SK-N-SH (cell line): ENCODE measurements at regions not wholly inside any gene's neighbourhood (a gene's known extent, or its start where the extent isn't known, plus 50 kb on each side); places are given as distances from the start of the nearest gene placed in this dataset.

Experiments
- CTCF ChIA-PET: fragments of 300-600, 350-600 bp; formaldehyde crosslinking; extraction: SDS; loops from one replicate; lab custom pipeline; 2021; lab: Yijun Ruan, JAX
- POLR2A ChIA-PET: fragments of 350-600 bp; sonication (Branson Sonifier 250); formaldehyde crosslinking; extraction: SDS; loops from one replicate; lab custom pipeline; 2020; ENCODE audit warnings: antibody characterized with exemption, inconsistent platforms; lab: Yijun Ruan, JAX
- DNase-seq: peaks from one replicate; pipeline ENCODE4 v3.0.0; 2012
- H2AFZ ChIP-seq: fragments of 200-600 bp; sonication (generic); 2 replicates; pipeline ENCODE4 v1.8.1; 2016; ENCODE audit warnings: antibody characterized with exemption, mild to moderate bottlenecking, low read depth
- H3F3A ChIP-seq: fragments of 200-600 bp; sonication (generic); replicated peaks from 2 replicates; pipeline ENCODE3; 2016; ENCODE audit warnings: antibody characterized with exemption, mild to moderate bottlenecking; ENCODE audit not compliant: insufficient read depth
- H3K27ac ChIP-seq, 2 experiments: fragments of 200-500 bp in 1 of 2; fragments of 200-600 bp in 1 of 2; sonication (Bioruptor generic) in 1 of 2; sonication (generic), shearing (Covaris generic) in 1 of 2; 2 replicates each; pipeline versions ENCODE4 v1.5.1 to v1.6.1; 2014 to 2016; ENCODE audit warnings: low read depth in 2 of 2, inconsistent platforms in 1 of 2, low read length in 1 of 2, mild to moderate bottlenecking in 1 of 2, mixed read lengths in 1 of 2
- H3K27me3 ChIP-seq: fragments of 200-600 bp; sonication (generic), shearing (Covaris generic); 2 replicates; pipeline ENCODE4 v1.6.1; 2016; ENCODE audit warnings: mixed run types; ENCODE audit not compliant: insufficient read depth
- H3K36me3 ChIP-seq, 2 experiments: fragments of 200-500 bp in 1 of 2; fragments of 200-600 bp in 1 of 2; sonication (Bioruptor generic) in 1 of 2; sonication (generic) in 1 of 2; replicated peaks in 1 of 2; 2 replicates each; pipeline versions ENCODE3 to v1.5.1; 2014 to 2016; ENCODE audit warnings: low read length in 1 of 2, mild to moderate bottlenecking in 1 of 2; ENCODE audit not compliant: insufficient read depth in 2 of 2, control insufficient read depth in 1 of 2
- H3K4me1 ChIP-seq, 2 experiments: fragments of 200-500 bp in 1 of 2; fragments of 200-600 bp in 1 of 2; sonication (Bioruptor generic) in 1 of 2; sonication (generic), shearing (Covaris generic) in 1 of 2; 2 replicates each; pipeline versions ENCODE4 v1.5.1 to v1.6.1; 2014 to 2016; ENCODE audit warnings: low read depth in 1 of 2, low read length in 1 of 2, mixed run types in 1 of 2; ENCODE audit not compliant: insufficient read depth in 2 of 2, control insufficient read depth in 1 of 2
- H3K4me2 ChIP-seq: fragments of 200-600 bp; sonication (generic), shearing (Covaris generic); 2 replicates; pipeline ENCODE4 v1.6.1; 2017; ENCODE audit warnings: mixed run types
- H3K4me3 ChIP-seq, 2 experiments: fragments of 200-500 bp in 1 of 2; fragments of 200-600 bp in 1 of 2; sonication (Bioruptor generic) in 1 of 2; sonication (generic), shearing (Covaris generic) in 1 of 2; 2 replicates each; pipeline versions ENCODE4 v1.5.1 to v1.8.1; 2014 to 2016; ENCODE audit warnings: low read depth in 2 of 2, inconsistent platforms in 1 of 2, low read length in 1 of 2, mild to moderate bottlenecking in 1 of 2, mixed read lengths in 1 of 2, moderate library complexity in 1 of 2
- H3K79me2 ChIP-seq: fragments of 200-600 bp; sonication (generic); 2 replicates; pipeline ENCODE4 v1.8.1; 2017; ENCODE audit warnings: mild to moderate bottlenecking; ENCODE audit not compliant: insufficient read depth
- H3K9ac ChIP-seq: fragments of 200-600 bp; sonication (generic); 2 replicates; pipeline ENCODE4 v1.6.1; 2017; ENCODE audit warnings: mixed run types
- H3K9me2 ChIP-seq: fragments of 200-600 bp; sonication (generic); 2 replicates; pipeline ENCODE4 v1.6.1; 2017; ENCODE audit warnings: mixed run types
- H3K9me3 ChIP-seq: fragments of 200-600 bp; sonication (generic); 2 replicates; pipeline ENCODE4 v1.6.1; 2017; ENCODE audit warnings: mixed run types, mild to moderate bottlenecking, moderate library complexity
- H4K20me1 ChIP-seq: fragments of 200-600 bp; sonication (generic); 2 replicates; pipeline ENCODE4 v1.6.1; 2017; ENCODE audit warnings: mild to moderate bottlenecking, mixed run types; ENCODE audit not compliant: insufficient read depth
- ELF1 ChIP-seq: IDR thresholded peaks from 2 replicates; pipeline ENCODE4 v1.4.0; 2012
- EP300 ChIP-seq, 2 experiments: IDR thresholded peaks; 2 replicates each; pipeline versions ENCODE4 v1.4.0 to v1.6.1; 2012; ENCODE audit warnings: borderline replicate concordance in 1 of 2, low read depth in 1 of 2, low read length in 1 of 2
- EZH2phosphoT487 ChIP-seq: fragments of 200-600 bp; sonication (generic); IDR thresholded peaks from 2 replicates; pipeline ENCODE4 v1.6.1; 2017; ENCODE audit warnings: low read depth, mixed run types, mild to moderate bottlenecking, antibody characterized with exemption, moderate library complexity, borderline replicate concordance
- FOSL2 ChIP-seq: IDR thresholded peaks from 2 replicates; pipeline ENCODE4 v1.4.0; 2012; ENCODE audit warnings: low read depth, mild to moderate bottlenecking, moderate library complexity, borderline replicate concordance
- FOXJ3 ChIP-seq: sonication (generic); formaldehyde crosslinking; IDR thresholded peaks from 2 replicates; pipeline ENCODE4 v1.5.1; 2020; ENCODE audit warnings: mild to moderate bottlenecking, missing genetic modification reagents
- GATA2 ChIP-seq: sonication (generic); formaldehyde crosslinking; IDR thresholded peaks from 2 replicates; pipeline ENCODE4 v1.5.0; 2020; ENCODE audit warnings: mild to moderate bottlenecking, missing genetic modification reagents
- JUND ChIP-seq: IDR thresholded peaks from 2 replicates; pipeline ENCODE4 v1.4.0; 2012
- MXI1 ChIP-seq: IDR thresholded peaks from 2 replicates; pipeline ENCODE4 v1.6.1; 2012; ENCODE audit warnings: mild to moderate bottlenecking, low read depth, low read length, improper control_type of control experiment
- NRF1 ChIP-seq: IDR thresholded peaks from 2 replicates; pipeline ENCODE4 v1.6.1; 2012; ENCODE audit warnings: low read depth, mild to moderate bottlenecking, low read length
- RAD21 ChIP-seq: IDR thresholded peaks from 2 replicates; pipeline ENCODE4 v1.6.1; 2012; ENCODE audit warnings: mild to moderate bottlenecking, low read length
- SIN3A ChIP-seq: IDR thresholded peaks from 2 replicates; pipeline ENCODE4 v1.6.1; 2012; ENCODE audit warnings: low read depth, mild to moderate bottlenecking, low read length, moderate library complexity, borderline replicate concordance
- TAF1 ChIP-seq: IDR thresholded peaks from 2 replicates; pipeline ENCODE4 v1.6.1; 2012; ENCODE audit warnings: low read depth, mild to moderate bottlenecking, low read length, moderate library complexity, borderline replicate concordance
- TEAD4 ChIP-seq: IDR thresholded peaks from 2 replicates; pipeline ENCODE4 v1.4.0; 2012; ENCODE audit warnings: mild to moderate bottlenecking, borderline replicate concordance; ENCODE audit not compliant: insufficient read depth
- USF2 ChIP-seq: fragments of 150-350 bp; IDR thresholded peaks from 2 replicates; pipeline ENCODE4 v1.6.1; 2017; ENCODE audit warnings: antibody characterized with exemption, low read length, low read depth, borderline replicate concordance
- ZBTB33 ChIP-seq: IDR thresholded peaks from 2 replicates; pipeline ENCODE4 v1.4.0; 2012; ENCODE audit warnings: low read depth, borderline replicate concordance
- WGBS: methylation state at CpG from one replicate; pipeline ENCODE4 v1.1.6; 2017; ENCODE audit warnings: low lambda C conversion rate; 5-methylcytosine and 5-hydroxymethylcytosine counted together
- TF ChIP-seq, protein P1 (sequence below): IDR thresholded peaks from 2 replicates; pipeline ENCODE4 v1.4.0; 2012; ENCODE audit warnings: low read depth, borderline replicate concordance

DNA sequence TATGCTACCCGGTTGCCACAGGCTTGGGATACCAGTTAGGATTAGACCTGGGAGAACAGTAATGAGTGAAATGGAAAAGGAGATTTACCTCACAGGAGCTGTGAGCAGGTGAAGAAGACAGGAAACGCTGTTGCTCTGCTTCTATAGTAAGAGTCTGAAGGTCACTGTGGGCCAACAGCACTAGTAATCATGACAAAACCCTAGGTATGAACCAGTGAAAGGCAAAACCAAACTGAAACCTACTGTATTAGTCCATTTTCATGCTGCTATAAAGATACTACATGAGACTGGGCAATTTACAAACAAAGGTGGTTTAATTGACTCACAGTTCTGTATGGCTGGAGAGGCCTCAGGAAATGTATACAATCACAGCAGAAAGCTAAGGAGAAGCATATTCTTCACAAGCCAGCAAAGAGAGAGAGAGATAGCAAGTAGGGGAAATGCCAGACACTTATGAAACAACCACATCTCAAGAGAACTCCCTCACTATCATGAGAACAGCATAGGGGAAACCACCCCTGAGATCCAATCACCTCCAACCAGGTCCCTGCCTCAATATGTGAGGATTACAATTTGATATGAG, 736.7 kb upstream of the INTU start:
- no peak for DNase-seq
- no peak overlapping the region for H3K9ac ChIP-seq
- H2AFZ ChIP-seq = no peak overlapping the region
- H3K4me3 ChIP-seq = no peak overlapping the region
- H3K9me2 ChIP-seq = no peaks in the 10 kb centered on the region
- H3K79me2 ChIP-seq = no peaks in the 10 kb centered on the region
- H3K4me2 ChIP-seq = no peak overlapping the region
- 0 out of 2 replicates have a peak, but pooled peaks cover 5% of the 10 kb centered on the region for H3K9me3 ChIP-seq
- TF ChIP-seq NRF1 = no peak
- TF ChIP-seq TEAD4 = no peak
- no peak for TF ChIP-seq ZBTB33
- no peak for TF ChIP-seq RAD21
- TF ChIP-seq EZH2phosphoT487 = no peak
- TF ChIP-seq, protein P1, sequence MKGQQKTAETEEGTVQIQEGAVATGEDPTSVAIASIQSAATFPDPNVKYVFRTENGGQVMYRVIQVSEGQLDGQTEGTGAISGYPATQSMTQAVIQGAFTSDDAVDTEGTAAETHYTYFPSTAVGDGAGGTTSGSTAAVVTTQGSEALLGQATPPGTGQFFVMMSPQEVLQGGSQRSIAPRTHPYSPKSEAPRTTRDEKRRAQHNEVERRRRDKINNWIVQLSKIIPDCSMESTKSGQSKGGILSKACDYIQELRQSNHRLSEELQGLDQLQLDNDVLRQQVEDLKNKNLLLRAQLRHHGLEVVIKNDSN = no peak
- TF ChIP-seq GATA2 (CRISPR knock-in tag) = no peak
- TF ChIP-seq ELF1 = no peak
- no peak for TF ChIP-seq FOSL2
- TF ChIP-seq USF2 = no peak
- no peak for TF ChIP-seq FOXJ3 (CRISPR knock-in tag)
- TF ChIP-seq, all 33 proteins: peak for 0
- CTCF ChIA-PET = no interaction called here
- Histone ChIP-seq H4K20me1 (no peaks in the 10 kb centered on the region), H3K27ac (no peak overlapping the region), H3K36me3 (no peaks in the 10 kb centered on the region), H3K4me1 (no peaks in the 10 kb centered on the region), H3F3A (peaks cover 15% of the 10 kb centered on the region), H3K27me3 (no peaks in the 10 kb centered on the region)
- POLR2A ChIA-PET = no interaction called here
- 48% methylated on average over 2 of the region's 2 CpGs for WGBS

- POLR2A ChIA-PET = no interaction called here
Observed at GRCh38 chr4:126897038-126897437, 735.7 kb upstream of the INTU start.

More at GRCh38 chr4:126897038-126897437, 735.7 kb upstream of the INTU start:
- H3K27me3 ChIP-seq = no peaks in the 10 kb centered on the region
- peaks cover 12% of the 10 kb centered on the region for H3F3A ChIP-seq
- H3K79me2 ChIP-seq = no peaks in the 10 kb centered on the region
- 34% methylated on average over 3 of the region's 3 CpGs for WGBS
- H4K20me1 ChIP-seq = no peaks in the 10 kb centered on the region
- no peaks in the 10 kb centered on the region for H3K4me1 ChIP-seq
- DNase-seq = no peak
- no peak overlapping the region for H3K4me2 ChIP-seq
- H3K4me3 ChIP-seq = no peak overlapping the region
- no peak overlapping the region for H2AFZ ChIP-seq
- H3K9ac ChIP-seq = no peak overlapping the region
- TF ChIP-seq TAF1 = no peak
- TF ChIP-seq ELF1 = no peak
- TF ChIP-seq SIN3A = no peak
- TF ChIP-seq EP300 (IDR thresholded peaks at IDR 0.05; ENCODE audit: borderline replicate concordance in 1 of 2, low read depth in 1 of 2, low read length in 1 of 2) = no peak
- no peak for TF ChIP-seq USF2
- TF ChIP-seq GATA2 (CRISPR knock-in tag) = no peak
- no peak for TF ChIP-seq MXI1
- no peak for TF ChIP-seq JUND
- no peaks in the 10 kb centered on the region for H3K9me2 ChIP-seq
- H3K36me3 ChIP-seq = no peaks in the 10 kb centered on the region
- 0 out of 2 replicates have a peak, but pooled peaks cover 5% of the 10 kb centered on the region for H3K9me3 ChIP-seq
- CTCF ChIA-PET = no interaction called here
- no peak overlapping the region for H3K27ac ChIP-seq
